ENCODE measurements at regions not wholly inside any gene's neighbourhood (a gene's known extent, or its start where the extent isn't known, plus 50 kb on each side); places are given as distances from the start of the nearest gene placed in this dataset.

- Histone ChIP-seq H3K4me3 (no peak overlapping the region), H3K27ac (no peak overlapping the region), H3K27me3 (peaks cover 0 to 22% (median 3%) of the 10 kb centered on the region in 4 donors), H3K9me3 (peaks cover 0 to 8% (median 0%) of the 10 kb centered on the region in 4 donors), H3K4me1 (no peaks in the 10 kb centered on the region), H3K36me3 (no peaks in the 10 kb centered on the region)
- 4 to 14% methylated on average over 10 of the region's 10 CpGs for WGBS, 2 donors
- DNase-seq: no peak
- ATAC-seq (ENCODE audit: low FRiP score in 2 of 2): no peak
- TF ChIP-seq CTCF (IDR thresholded peaks at IDR 0.05) (no peak), POLR2AphosphoS5 (IDR thresholded peaks at IDR 0.05) (no peak), EP300 (IDR thresholded peaks at IDR 0.05) (no peak), POLR2A (IDR thresholded peaks at IDR 0.05) (no peak)
Measured at GRCh38 chr6:28743271-28743789, 180.5 kb downstream of the TRIM27 start.

- Histone ChIP-seq H3K27me3 (peaks cover 0 to 8% (median 0%) of the 10 kb centered on the region in 4 donors), H3K27ac (no peak overlapping the region), H3K9me3 (peaks cover 9 to 12% (median 11%) of the 10 kb centered on the region in 4 donors), H3K4me1 (no peaks in the 10 kb centered on the region), H3K4me3 (no peak overlapping the region), H3K36me3 (no peaks in the 10 kb centered on the region)
- WGBS, 2 donors: 24 to 38% methylated on average over 13 of the region's 13 CpGs
- DNase-seq (no peak), ATAC-seq (ENCODE audit: low FRiP score in 2 of 2) (no peak)
- no peak for TF ChIP-seq POLR2A (IDR thresholded peaks at IDR 0.05)
- TF ChIP-seq POLR2AphosphoS5 (IDR thresholded peaks at IDR 0.05): no peak
- no peak for TF ChIP-seq CTCF (IDR thresholded peaks at IDR 0.05)
- TF ChIP-seq EP300 (IDR thresholded peaks at IDR 0.05): no peak
Measured at GRCh38 chr6:28747083-28747630, 176.6 kb downstream of the TRIM27 start.

- Histone ChIP-seq H3K36me3 (no peaks in the 10 kb centered on the region), H3K27me3 (peaks cover 0 to 8% (median 0%) of the 10 kb centered on the region in 4 donors), H3K4me3 (no peak overlapping the region), H3K4me1 (no peaks in the 10 kb centered on the region), H3K27ac (no peak overlapping the region), H3K9me3 (peaks cover 9 to 12% (median 11%) of the 10 kb centered on the region in 4 donors)
- ATAC-seq (ENCODE audit: low FRiP score in 2 of 2): no peak
- DNase-seq: no peak
- 4 to 13% methylated on average over 19 of the region's 19 CpGs for WGBS, 2 donors
- TF ChIP-seq POLR2AphosphoS5 (IDR thresholded peaks at IDR 0.05): no peak
- no peak for TF ChIP-seq CTCF (IDR thresholded peaks at IDR 0.05)
- no peak for TF ChIP-seq EP300 (IDR thresholded peaks at IDR 0.05)
Measured at GRCh38 chr6:28747631-28748157, 176.1 kb downstream of the TRIM27 start.

- WGBS, 2 donors: 39 to 40% methylated on average over 2 of the region's 2 CpGs
- H3K9me3 ChIP-seq: peaks cover 9 to 12% (median 11%) of the 10 kb centered on the region in 4 donors
- peaks cover 0 to 4% (median 0%) of the 10 kb centered on the region in 4 donors for H3K27me3 ChIP-seq
- no peaks in the 10 kb centered on the region for H3K4me1 ChIP-seq
- H3K4me3 ChIP-seq: no peak overlapping the region
- ATAC-seq (ENCODE audit: low FRiP score in 2 of 2) (no peak), DNase-seq (no peak)
- H3K27ac ChIP-seq: no peak overlapping the region
- TF ChIP-seq POLR2A (IDR thresholded peaks at IDR 0.05) (no peak), POLR2AphosphoS5 (IDR thresholded peaks at IDR 0.05) (no peak), CTCF (IDR thresholded peaks at IDR 0.05) (no peak)
- H3K36me3 ChIP-seq: no peaks in the 10 kb centered on the region
Measured at GRCh38 chr6:28748192-28748591, 175.6 kb downstream of the TRIM27 start.

Measured in upper lobe of left lung (tissue), 6 donors.